ENCODE measurements at regions not wholly inside any gene's neighbourhood (a gene's known extent, or its start where the extent isn't known, plus 50 kb on each side); places are given as distances from the start of the nearest gene placed in this dataset.

DNA sequence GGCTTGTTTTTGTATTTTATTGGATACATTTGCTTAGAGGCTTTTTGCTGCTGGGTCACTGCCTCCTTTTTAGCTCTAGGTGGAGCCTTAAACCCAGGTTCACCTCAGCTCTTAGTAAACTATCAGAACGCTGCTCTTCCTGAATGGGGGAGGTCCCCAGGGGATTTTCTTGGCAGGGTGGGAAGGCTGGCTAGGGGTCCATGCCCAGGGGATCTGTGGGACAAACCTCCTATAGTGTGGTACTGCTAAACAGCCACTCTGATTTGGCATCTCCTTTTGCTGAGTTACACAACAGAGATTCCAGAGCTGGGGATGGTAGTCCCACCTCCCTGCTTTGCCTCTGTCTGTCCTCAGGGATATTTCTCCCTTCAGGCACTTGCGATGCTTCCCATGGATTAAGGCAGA lies 204.9 kb downstream of the ZIC5 start:
- no peak for TF ChIP-seq MYC (IDR thresholded peaks at IDR 0.05; ENCODE audit: low read depth, low read length)
- TF ChIP-seq, protein P1, sequence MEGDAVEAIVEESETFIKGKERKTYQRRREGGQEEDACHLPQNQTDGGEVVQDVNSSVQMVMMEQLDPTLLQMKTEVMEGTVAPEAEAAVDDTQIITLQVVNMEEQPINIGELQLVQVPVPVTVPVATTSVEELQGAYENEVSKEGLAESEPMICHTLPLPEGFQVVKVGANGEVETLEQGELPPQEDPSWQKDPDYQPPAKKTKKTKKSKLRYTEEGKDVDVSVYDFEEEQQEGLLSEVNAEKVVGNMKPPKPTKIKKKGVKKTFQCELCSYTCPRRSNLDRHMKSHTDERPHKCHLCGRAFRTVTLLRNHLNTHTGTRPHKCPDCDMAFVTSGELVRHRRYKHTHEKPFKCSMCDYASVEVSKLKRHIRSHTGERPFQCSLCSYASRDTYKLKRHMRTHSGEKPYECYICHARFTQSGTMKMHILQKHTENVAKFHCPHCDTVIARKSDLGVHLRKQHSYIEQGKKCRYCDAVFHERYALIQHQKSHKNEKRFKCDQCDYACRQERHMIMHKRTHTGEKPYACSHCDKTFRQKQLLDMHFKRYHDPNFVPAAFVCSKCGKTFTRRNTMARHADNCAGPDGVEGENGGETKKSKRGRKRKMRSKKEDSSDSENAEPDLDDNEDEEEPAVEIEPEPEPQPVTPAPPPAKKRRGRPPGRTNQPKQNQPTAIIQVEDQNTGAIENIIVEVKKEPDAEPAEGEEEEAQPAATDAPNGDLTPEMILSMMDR (IDR thresholded peaks at IDR 0.05; ENCODE audit: low read depth, low read length), result no peak
- TF ChIP-seq, protein P2, sequence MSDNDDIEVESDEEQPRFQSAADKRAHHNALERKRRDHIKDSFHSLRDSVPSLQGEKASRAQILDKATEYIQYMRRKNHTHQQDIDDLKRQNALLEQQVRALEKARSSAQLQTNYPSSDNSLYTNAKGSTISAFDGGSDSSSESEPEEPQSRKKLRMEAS (IDR thresholded peaks at IDR 0.05; ENCODE audit: low read depth, low read length), result no peak
